Psoas muscle (tissue), 7 donors: ENCODE measurements at regions not wholly inside any gene's neighbourhood (a gene's known extent, or its start where the extent isn't known, plus 50 kb on each side); places are given as distances from the start of the nearest gene placed in this dataset.

Experiments
- ATAC-seq, 4 donors: fragments of 200-7000 bp; cut with Tn5 transposase; one replicate each; pipeline ENCODE4 v1.9.1; 2020; ENCODE audit warnings: moderate library complexity in 3 of 4, mild to moderate bottlenecking in 2 of 4
- DNase-seq, 2 donors: peaks; one replicate each; pipeline ENCODE4 v3.0.0-alpha.2; 2020
- H3K27ac ChIP-seq: fragments of 200-600 bp; one replicate; pipeline ENCODE4 v1.8.0; 2022
- H3K27me3 ChIP-seq, 3 donors: fragments of 200-600 bp in 1 of 3; one replicate each; pipeline versions ENCODE4 v1.6.1 to v1.8.0; 2013 to 2022; ENCODE audit warnings: low read length in 2 of 3, mild to moderate bottlenecking in 2 of 3, moderate library complexity in 1 of 3; ENCODE audit not compliant: insufficient read depth in 3 of 3
- H3K36me3 ChIP-seq, 2 donors: fragments of 200-600 bp in 1 of 2; one replicate each; pipeline versions ENCODE4 v1.6.1 to v1.8.0; 2013 to 2022; ENCODE audit warnings: low read depth in 1 of 2, mild to moderate bottlenecking in 1 of 2, moderate library complexity in 1 of 2; ENCODE audit not compliant: insufficient read depth in 1 of 2
- H3K4me1 ChIP-seq: fragments of 200-600 bp; one replicate; pipeline ENCODE4 v1.8.0; 2022
- H3K4me3 ChIP-seq: fragments of 200-600 bp; one replicate; pipeline ENCODE4 v1.8.0; 2022; ENCODE audit warnings: mild to moderate bottlenecking
- H3K9me3 ChIP-seq: fragments of 200-600 bp; one replicate; pipeline ENCODE4 v1.8.0; 2022
- CTCF ChIP-seq: fragments of 200-600 bp; IDR thresholded peaks from one replicate; pipeline ENCODE4 v1.8.0; 2022; ENCODE audit warnings: antibody characterized with exemption
- WGBS, 3 donors: extraction: QIAGEN DNeasy Blood & Tissue Kit; methylation state at CpG; one replicate each; pipeline versions ENCODE4 v1.1.6 to v1.1.7; 2013; 5-methylcytosine and 5-hydroxymethylcytosine counted together
- intact Hi-C, 2 donors: fragments of 100-400 bp; cut with DNase I; formaldehyde crosslinking; loops; one replicate each; pipeline versions ENCODE4 v1.11.0 to v1.14.2; 2022
- donor health status: healthy with polysubstance abuse.
- donor health status: DM: no; HTN: no; CAD: no; lungs with moderate emphysema.
- donor health status: Bipolar disorder and iron deficiency.
- donor health status: healthy.
- donor health status: DM: yes; HTN: yes; CAD: no.
- donor health status: DM: no; HTN: no; CAD: no.
- donor health status: DM: yes; HTN: yes; CAD: no.

GRCh38 chr17:77444628-77444983 lies 303.8 kb downstream of the SEC14L1 start:
- Histone ChIP-seq H3K4me3 (no peak overlapping the region), H3K27me3 (no peaks in the 10 kb centered on the region), H3K36me3 (no peaks in the 10 kb centered on the region), H3K9me3 (no peaks in the 10 kb centered on the region), H3K27ac (peak overlapping the region; percentile 46), H3K4me1 (peaks cover 32% of the 10 kb centered on the region)
- ATAC-seq (peak in 2 of 4 donors; percentile 18 to 37), DNase-seq (no peak)
- 26 to 40% (median 30%) methylated on average over 9 of the region's 9 CpGs for WGBS, 3 donors
- intact Hi-C loops: no loop called here
- no peak for TF ChIP-seq CTCF

- Histone ChIP-seq H3K36me3 (no peaks in the 10 kb centered on the region), H3K4me1 (peaks cover 32% of the 10 kb centered on the region), H3K9me3 (no peaks in the 10 kb centered on the region), H3K4me3 (no peak overlapping the region), H3K27ac (peak overlapping the region; percentile 46), H3K27me3 (no peaks in the 10 kb centered on the region)
- no peak for TF ChIP-seq CTCF
- DNase-seq (peak; percentile 61 to 76), ATAC-seq (peak; percentile 32 to 52 (median 44))
- WGBS, 3 donors: 36 to 49% (median 38%) methylated on average over 15 of the region's 15 CpGs
- intact Hi-C loops: no loop called here
These were observed 304.4 kb downstream of the SEC14L1 start for GRCh38 chr17:77444984-77445759.

- DNase-seq: no peak
These were observed 305.2 kb downstream of the SEC14L1 start for GRCh38 chr17:77445760-77446532.

GRCh38 chr17:77446940-77447634 lies 306.3 kb downstream of the SEC14L1 start:
- H3K27ac ChIP-seq: no peak overlapping the region
- WGBS, 3 donors: 85 to 91% (median 88%) methylated on average over 20 of the region's 20 CpGs

More at GRCh38 chr17:77445760-77446532, 305.2 kb downstream of the SEC14L1 start:
- Histone ChIP-seq H3K27me3 (no peaks in the 10 kb centered on the region), H3K4me1 (peaks cover 35% of the 10 kb centered on the region), H3K27ac (peak overlapping the region; percentile 41), H3K36me3 (no peaks in the 10 kb centered on the region), H3K9me3 (no peaks in the 10 kb centered on the region), H3K4me3 (no peak overlapping the region)
- WGBS, 3 donors: 56 to 60% (median 56%) methylated on average over 16 of the region's 16 CpGs
- intact Hi-C loops: no loop called here
- no peak for TF ChIP-seq CTCF
- ATAC-seq: no peak

More at GRCh38 chr17:77446940-77447634, 306.3 kb downstream of the SEC14L1 start:
- Histone ChIP-seq H3K4me1 (peaks cover 46% of the 10 kb centered on the region), H3K4me3 (no peak overlapping the region), H3K36me3 (no peaks in the 10 kb centered on the region), H3K27me3 (no peaks in the 10 kb centered on the region), H3K9me3 (no peaks in the 10 kb centered on the region)
- intact Hi-C loops: no loop called here
- no peak for TF ChIP-seq CTCF
- no peak for DNase-seq
- no peak for ATAC-seq
